ENCODE measurements at regions not wholly inside any gene's neighbourhood (a gene's known extent, or its start where the extent isn't known, plus 50 kb on each side); places are given as distances from the start of the nearest gene placed in this dataset.

GRCh38 chr3:157611536-157612076, 108.4 kb upstream of the VEPH1 start:
- Histone ChIP-seq H3K4me3 (ENCODE audit: control insufficient read depth in 1 of 2, extremely low read depth in 1 of 2, low read length in 1 of 2) (no peak overlapping the region), H3K27ac (ENCODE audit: low read length) (no peak overlapping the region), H3K9me3 (no peaks in the 10 kb centered on the region), H3K27me3 (replicated peaks in 1 of 2; ENCODE audit: control insufficient read depth in 2 of 2, extremely low read depth in 1 of 2, insufficient read depth in 2 of 2, low read length in 1 of 2) (peaks cover 0 to 5% of the 10 kb centered on the region in 2 experiments), H3K4me1 (ENCODE audit: control insufficient read depth in 1 of 2, extremely low read depth in 1 of 2, insufficient read depth in 2 of 2, low read length in 2 of 2) (no peaks in the 10 kb centered on the region), H3K36me3 (ENCODE audit: control insufficient read depth in 2 of 2, extremely low read depth in 1 of 2, insufficient read depth in 1 of 2, low read length in 1 of 2) (no peaks in the 10 kb centered on the region)
- Mint-ChIP-seq H3K27ac (no peak overlapping the region), H3K9me3 (no peaks in the 10 kb centered on the region), H3K4me1 (peaks cover 2 to 5% (median 5%) of the 10 kb centered on the region in 3 donors), H3K4me3 (no peak overlapping the region), H3K36me3 (no peaks in the 10 kb centered on the region), H3K27me3 (peaks cover 6 to 9% of the 10 kb centered on the region in 2 donors)
- DNase-seq (no peak), ATAC-seq (replicated peaks in 1 of 4) (no peak)
- 80% methylated on average over 1 of the region's 4 CpGs for WGBS (ENCODE audit: insufficient coverage)
- ChIA-PET CTCF (interaction anchor here in 1 of 2 donors (1.2 kb wide), 1 partner anchor 9 kb away, joined by 3 read pairs; no protein-coding TSS in a partner anchor), POLR2A (no interaction called here)

DNA sequence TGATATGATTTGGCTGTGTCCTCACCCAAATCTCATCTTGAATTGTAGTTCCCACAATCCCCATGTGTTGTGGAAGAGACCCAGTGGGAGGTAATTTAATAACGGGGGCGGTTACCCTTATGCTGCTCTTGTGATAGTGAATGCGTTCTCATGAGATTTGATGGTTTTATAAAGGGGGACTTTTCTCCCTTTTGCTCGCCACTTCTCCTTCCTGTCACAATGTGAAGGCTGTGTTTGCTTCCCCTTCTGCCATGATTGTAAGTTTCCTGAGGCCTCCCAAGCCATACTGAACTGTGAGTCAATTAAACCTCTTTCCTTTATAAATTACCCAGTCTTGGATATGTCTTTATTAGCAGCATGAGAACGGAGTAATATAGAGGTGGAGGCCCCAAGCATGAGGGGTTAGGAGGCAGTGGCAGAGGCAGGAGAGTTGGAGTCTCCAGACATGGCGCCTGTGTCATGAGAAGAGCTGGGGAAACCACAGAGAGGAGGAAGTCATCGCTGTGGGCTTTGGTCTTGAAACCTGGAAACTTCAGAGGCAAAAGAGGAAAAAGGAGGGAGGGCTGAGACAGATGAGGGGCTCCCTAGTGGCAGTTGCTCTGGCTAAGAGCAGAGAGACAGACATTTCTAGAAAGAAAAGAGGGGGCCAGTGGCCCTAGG, 107.8 kb upstream of the VEPH1 start:
- H3K4me3 Mint-ChIP-seq, result no peak overlapping the region
- ATAC-seq (replicated peaks in 1 of 4) (no peak), DNase-seq (no peak)
- no peaks in the 10 kb centered on the region for H3K36me3 Mint-ChIP-seq
- Histone ChIP-seq H3K27me3 (replicated peaks in 1 of 2; ENCODE audit: control insufficient read depth in 2 of 2, extremely low read depth in 1 of 2, insufficient read depth in 2 of 2, low read length in 1 of 2) (peaks cover 0 to 8% of the 10 kb centered on the region in 2 experiments), H3K27ac (ENCODE audit: low read length) (no peak overlapping the region), H3K36me3 (ENCODE audit: control insufficient read depth in 2 of 2, extremely low read depth in 1 of 2, insufficient read depth in 1 of 2, low read length in 1 of 2) (no peaks in the 10 kb centered on the region), H3K9me3 (no peaks in the 10 kb centered on the region), H3K4me3 (ENCODE audit: control insufficient read depth in 1 of 2, extremely low read depth in 1 of 2, low read length in 1 of 2) (no peak overlapping the region), H3K4me1 (ENCODE audit: control insufficient read depth in 1 of 2, extremely low read depth in 1 of 2, insufficient read depth in 2 of 2, low read length in 2 of 2) (no peaks in the 10 kb centered on the region)
- no peak overlapping the region for H3K27ac Mint-ChIP-seq
- no peaks in the 10 kb centered on the region for H3K9me3 Mint-ChIP-seq
- ChIA-PET CTCF (interaction anchor here in 1 of 2 donors (1.2 kb wide), 1 partner anchor 10 kb away, joined by 3 read pairs; no protein-coding TSS in a partner anchor), POLR2A (no interaction called here)
- peaks cover 6 to 10% of the 10 kb centered on the region in 2 donors for H3K27me3 Mint-ChIP-seq
- H3K4me1 Mint-ChIP-seq, result peaks cover 5 to 6% (median 5%) of the 10 kb centered on the region in 3 donors
- WGBS (ENCODE audit: insufficient coverage), result 4% methylated on average over 2 of the region's 7 CpGs

DNA sequence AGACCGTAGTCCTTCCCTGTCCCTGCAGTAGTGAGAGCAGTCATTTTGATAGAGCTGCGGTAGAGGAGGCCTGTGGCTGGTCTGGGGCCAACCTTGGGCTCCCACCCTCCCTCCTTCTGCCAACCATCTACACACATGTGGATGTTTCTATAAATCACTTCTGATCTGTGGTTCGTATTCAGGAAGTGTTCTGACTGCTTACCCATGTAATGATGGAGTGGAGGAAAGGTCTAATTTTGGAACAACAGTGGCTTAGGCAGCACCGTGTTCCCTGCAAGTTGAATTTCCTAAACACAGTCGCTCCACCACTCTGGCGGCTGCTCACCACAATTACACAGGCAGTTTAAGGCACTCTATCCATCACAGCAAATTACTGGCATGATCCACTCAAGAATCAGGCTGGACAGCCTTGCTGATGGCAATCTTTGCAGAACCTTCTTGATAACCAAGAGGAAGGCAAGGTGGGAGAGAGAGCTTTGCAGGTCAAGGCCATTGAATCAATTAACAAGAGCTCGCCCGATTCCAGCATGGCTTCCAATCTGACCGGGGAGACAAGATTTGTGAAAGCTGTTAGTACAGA, 104.7 kb upstream of the VEPH1 start:
- no peak overlapping the region for H3K4me3 Mint-ChIP-seq
- peaks cover 6 to 10% of the 10 kb centered on the region in 2 donors for H3K27me3 Mint-ChIP-seq
- Histone ChIP-seq H3K27ac (ENCODE audit: low read length) (no peak overlapping the region), H3K9me3 (no peaks in the 10 kb centered on the region), H3K36me3 (ENCODE audit: control insufficient read depth in 2 of 2, extremely low read depth in 1 of 2, insufficient read depth in 1 of 2, low read length in 1 of 2) (no peaks in the 10 kb centered on the region), H3K4me3 (ENCODE audit: control insufficient read depth in 1 of 2, extremely low read depth in 1 of 2, low read length in 1 of 2) (no peak overlapping the region), H3K27me3 (replicated peaks in 1 of 2; ENCODE audit: control insufficient read depth in 2 of 2, extremely low read depth in 1 of 2, insufficient read depth in 2 of 2, low read length in 1 of 2) (peaks cover 0 to 8% of the 10 kb centered on the region in 2 experiments), H3K4me1 (ENCODE audit: control insufficient read depth in 1 of 2, extremely low read depth in 1 of 2, insufficient read depth in 2 of 2, low read length in 2 of 2) (no peaks in the 10 kb centered on the region)
- no peak for DNase-seq
- H3K27ac Mint-ChIP-seq, result no peak overlapping the region
- H3K4me1 Mint-ChIP-seq, result peaks cover 5 to 6% (median 5%) of the 10 kb centered on the region in 3 donors
- POLR2A ChIA-PET, result no interaction called here
- CTCF ChIA-PET, result interaction anchor here (1.0 to 2.9 kb wide), 7 partner anchors 10 to 827 kb away, joined by 3 to 9 read pairs (median 6); no protein-coding TSS in a partner anchor
- no peak for ATAC-seq (replicated peaks in 1 of 4)
- no CpG with 5 or more reads among the region's 9 CpGs for WGBS (ENCODE audit: insufficient coverage)
- H3K9me3 Mint-ChIP-seq, result no peaks in the 10 kb centered on the region
- H3K36me3 Mint-ChIP-seq, result no peaks in the 10 kb centered on the region

DNA sequence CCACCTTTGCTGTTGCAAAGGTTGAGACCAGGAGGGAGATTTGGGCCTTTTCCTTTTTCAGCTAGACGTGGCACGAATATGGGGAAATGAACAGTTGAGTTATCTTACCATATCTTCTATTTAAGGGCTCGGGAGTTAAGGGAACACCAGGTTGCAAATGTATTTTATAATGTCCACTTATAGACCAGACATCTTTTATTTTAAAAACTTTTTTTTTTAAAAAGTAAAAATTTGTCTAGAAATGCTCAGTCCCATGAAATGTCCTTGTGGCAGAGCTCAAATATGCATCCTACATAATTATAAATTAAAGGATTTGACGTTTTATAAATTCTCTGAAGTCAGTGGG, 103.6 kb upstream of the VEPH1 start:
- Histone ChIP-seq H3K27ac (ENCODE audit: low read length) (no peak overlapping the region), H3K27me3 (replicated peaks in 1 of 2; ENCODE audit: control insufficient read depth in 2 of 2, extremely low read depth in 1 of 2, insufficient read depth in 2 of 2, low read length in 1 of 2) (peaks cover 0 to 8% of the 10 kb centered on the region in 2 experiments), H3K4me1 (ENCODE audit: control insufficient read depth in 1 of 2, extremely low read depth in 1 of 2, insufficient read depth in 2 of 2, low read length in 2 of 2) (no peaks in the 10 kb centered on the region), H3K9me3 (no peaks in the 10 kb centered on the region), H3K4me3 (ENCODE audit: control insufficient read depth in 1 of 2, extremely low read depth in 1 of 2, low read length in 1 of 2) (no peak overlapping the region), H3K36me3 (ENCODE audit: control insufficient read depth in 2 of 2, extremely low read depth in 1 of 2, insufficient read depth in 1 of 2, low read length in 1 of 2) (no peaks in the 10 kb centered on the region)
- Mint-ChIP-seq H3K27me3 (peaks cover 6 to 17% of the 10 kb centered on the region in 2 donors), H3K4me3 (no peak overlapping the region), H3K9me3 (no peaks in the 10 kb centered on the region), H3K4me1 (peaks cover 5 to 6% (median 5%) of the 10 kb centered on the region in 3 donors), H3K36me3 (no peaks in the 10 kb centered on the region), H3K27ac (no peak overlapping the region)
- ATAC-seq (replicated peaks in 1 of 4) (no peak), DNase-seq (no peak)
- ChIA-PET POLR2A (no interaction called here), CTCF (interaction anchor here (0.7 to 2.9 kb wide), 10 partner anchors 8 to 925 kb away, joined by 3 to 11 read pairs (median 6); no protein-coding TSS in a partner anchor)
- WGBS (ENCODE audit: insufficient coverage), result no CpG with 5 or more reads among the region's 4 CpGs

DNA sequence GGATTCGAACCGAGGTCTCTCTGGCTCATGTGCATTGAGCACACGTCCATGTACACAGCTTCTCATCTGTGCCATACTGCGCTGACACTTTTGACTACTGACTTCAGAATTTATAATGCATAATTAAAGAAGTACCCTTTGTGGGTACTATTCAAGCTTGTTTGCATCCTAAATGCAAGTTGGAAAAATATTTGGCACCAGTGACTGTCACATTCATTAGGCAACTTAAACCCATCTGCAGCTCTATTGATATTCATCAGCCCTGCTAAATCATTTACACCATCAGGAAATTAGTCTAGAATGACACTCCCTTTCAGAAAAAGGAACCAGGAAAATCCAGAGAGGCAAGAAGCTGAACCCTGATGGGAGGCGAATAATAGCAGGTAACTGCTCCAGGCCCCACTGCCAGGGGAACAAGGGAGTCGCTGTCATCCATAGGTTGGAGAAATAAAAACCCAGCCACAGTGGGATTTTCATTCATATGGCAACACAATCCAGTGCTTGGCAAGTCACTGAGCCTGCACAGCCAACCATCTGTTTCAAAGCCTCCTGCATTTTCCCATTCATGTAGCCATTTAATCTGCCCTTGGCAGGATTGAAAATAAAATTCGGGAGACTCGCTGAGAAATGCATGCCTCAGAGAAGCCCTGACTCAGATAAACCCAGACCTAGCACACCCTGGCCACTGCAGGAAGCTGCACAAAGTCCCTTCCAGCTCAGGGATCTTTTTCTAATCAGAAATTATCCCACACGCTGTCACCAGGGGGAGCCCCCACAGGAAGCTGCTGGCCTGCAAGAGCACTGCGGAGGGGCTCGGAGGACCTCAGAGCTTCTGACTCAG, 103.0 kb upstream of the VEPH1 start:
- CTCF ChIA-PET, result interaction anchor here (0.7 to 2.9 kb wide), 13 partner anchors 8 to 927 kb away, joined by 3 to 11 read pairs (median 5); no protein-coding TSS in a partner anchor
- ATAC-seq (replicated peaks in 1 of 4) (peak; percentile 65 to 78 (median 68)), DNase-seq (peak in 33 of 35 experiments; percentile 7 to 58 (median 38))
- POLR2A ChIA-PET, result no interaction called here
- peaks cover 0 to 8% of the 10 kb centered on the region in 2 experiments for H3K27me3 ChIP-seq (replicated peaks in 1 of 2; ENCODE audit: control insufficient read depth in 2 of 2, extremely low read depth in 1 of 2, insufficient read depth in 2 of 2, low read length in 1 of 2)
- H3K4me1 Mint-ChIP-seq, result peaks cover 5 to 6% (median 5%) of the 10 kb centered on the region in 3 donors
- H3K27ac Mint-ChIP-seq, result no peak overlapping the region
- H3K36me3 Mint-ChIP-seq, result no peaks in the 10 kb centered on the region
- H3K27me3 Mint-ChIP-seq, result peaks cover 6 to 17% of the 10 kb centered on the region in 2 donors
- no peak overlapping the region for H3K4me3 ChIP-seq (ENCODE audit: control insufficient read depth in 1 of 2, extremely low read depth in 1 of 2, low read length in 1 of 2)
- no peaks in the 10 kb centered on the region for H3K9me3 Mint-ChIP-seq
- 58% methylated on average over 6 of the region's 11 CpGs for WGBS (ENCODE audit: insufficient coverage)
- no peak overlapping the region for H3K27ac ChIP-seq (ENCODE audit: low read length)
- H3K4me1 ChIP-seq (ENCODE audit: control insufficient read depth in 1 of 2, extremely low read depth in 1 of 2, insufficient read depth in 2 of 2, low read length in 2 of 2), result no peaks in the 10 kb centered on the region
- H3K4me3 Mint-ChIP-seq, result no peak overlapping the region
- H3K9me3 ChIP-seq, result no peaks in the 10 kb centered on the region
- no peaks in the 10 kb centered on the region for H3K36me3 ChIP-seq (ENCODE audit: control insufficient read depth in 2 of 2, extremely low read depth in 1 of 2, insufficient read depth in 1 of 2, low read length in 1 of 2)

DNA sequence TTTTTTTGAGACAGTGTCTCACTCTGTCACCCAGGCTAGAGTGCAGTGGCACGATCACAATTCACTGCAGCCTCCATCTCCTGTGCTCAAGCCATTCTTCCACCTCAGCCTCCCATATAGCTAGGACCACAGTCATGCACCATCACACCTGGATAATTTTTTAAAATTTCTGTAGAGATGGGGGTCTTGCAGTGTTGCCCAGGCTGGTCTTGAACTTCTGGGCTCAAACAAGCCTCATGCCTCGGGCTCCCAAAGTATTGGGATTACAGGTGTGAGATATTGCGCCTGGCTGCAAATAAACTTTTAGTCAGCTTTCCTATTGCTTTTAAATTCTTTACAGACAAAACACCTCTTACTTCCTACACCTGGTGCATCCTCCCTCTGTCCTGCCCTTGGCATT, 102.1 kb upstream of the VEPH1 start:
- peaks cover 0 to 8% of the 10 kb centered on the region in 2 experiments for H3K27me3 ChIP-seq (replicated peaks in 1 of 2; ENCODE audit: control insufficient read depth in 2 of 2, extremely low read depth in 1 of 2, insufficient read depth in 2 of 2, low read length in 1 of 2)
- H3K27ac ChIP-seq (ENCODE audit: low read length), result no peak overlapping the region
- 100% methylated on average over 1 of the region's 3 CpGs for WGBS (ENCODE audit: insufficient coverage)
- ChIA-PET POLR2A (no interaction called here), CTCF (interaction anchor here (1.2 to 2.9 kb wide), 5 partner anchors 9 to 829 kb away, joined by 3 to 11 read pairs (median 6); no protein-coding TSS in a partner anchor)
- Mint-ChIP-seq H3K4me3 (no peak overlapping the region), H3K4me1 (peaks cover 5 to 6% (median 5%) of the 10 kb centered on the region in 3 donors), H3K27me3 (peaks cover 6 to 17% of the 10 kb centered on the region in 2 donors), H3K36me3 (no peaks in the 10 kb centered on the region), H3K27ac (no peak overlapping the region), H3K9me3 (no peaks in the 10 kb centered on the region)
- ATAC-seq (replicated peaks in 1 of 4), result no peak
- no peaks in the 10 kb centered on the region for H3K4me1 ChIP-seq (ENCODE audit: control insufficient read depth in 1 of 2, extremely low read depth in 1 of 2, insufficient read depth in 2 of 2, low read length in 2 of 2)
- H3K36me3 ChIP-seq (ENCODE audit: control insufficient read depth in 2 of 2, extremely low read depth in 1 of 2, insufficient read depth in 1 of 2, low read length in 1 of 2), result no peaks in the 10 kb centered on the region
- H3K9me3 ChIP-seq, result no peaks in the 10 kb centered on the region
- H3K4me3 ChIP-seq (ENCODE audit: control insufficient read depth in 1 of 2, extremely low read depth in 1 of 2, low read length in 1 of 2), result no peak overlapping the region
- DNase-seq, result no peak
